Stomach (tissue), 8 donors: ENCODE measurements at regions not wholly inside any gene's neighbourhood (a gene's known extent, or its start where the extent isn't known, plus 50 kb on each side); places are given as distances from the start of the nearest gene placed in this dataset.

ENCODE experiments used
- DNase-seq, 2 donors: peaks; one replicate each; pipeline versions ENCODE4 v3.0.0 to v3.0.0-alpha.2; 2013 to 2019
- H3K27ac ChIP-seq, 5 donors: fragments of 200-600 bp in 4 of 5; sonication (generic) in 4 of 5; one replicate each; pipeline ENCODE4 v1.5.1; 2013 to 2019; ENCODE audit warnings: mild to moderate bottlenecking in 1 of 5, moderate library complexity in 1 of 5
- H3K27me3 ChIP-seq, 3 donors: fragments of 200-600 bp; sonication (generic); one replicate each; pipeline ENCODE4 v1.5.1; 2017 to 2019; ENCODE audit warnings: mixed run types in 1 of 3
- H3K36me3 ChIP-seq, 4 donors: fragments of 200-600 bp; sonication (generic); 1 replicate in 3 of 4; 2 replicates in 1 of 4; pipeline ENCODE4 v1.5.1; 2016 to 2019
- H3K4me1 ChIP-seq, 4 donors: fragments of 200-600 bp; sonication (generic); one replicate each; pipeline ENCODE4 v1.5.1; 2016 to 2019
- H3K4me3 ChIP-seq, 4 donors: fragments of 200-600 bp; sonication (generic) in 3 of 4; one replicate each; pipeline ENCODE4 v1.5.1; 2016 to 2019; ENCODE audit warnings: mild to moderate bottlenecking in 1 of 4
- H3K9me3 ChIP-seq, 4 donors: fragments of 200-600 bp; sonication (generic); one replicate each; pipeline ENCODE4 v1.5.1; 2016 to 2019
- CTCF ChIP-seq, 7 experiments: fragments of 450-650 bp in 4 of 7; fragments of 200-600 bp in 3 of 7; sonication (generic) in 3 of 7; IDR thresholded peaks; one replicate each; pipeline ENCODE4 v1.5.1; 2016 to 2019; ENCODE audit warnings: antibody characterized with exemption in 7 of 7, control low read depth in 2 of 7, mild to moderate bottlenecking in 1 of 7
- EP300 ChIP-seq: sonication (generic); formaldehyde crosslinking; IDR thresholded peaks from one replicate; pipeline ENCODE4 v1.6.1; 2017; ENCODE audit warnings: antibody characterized with exemption
- POLR2A ChIP-seq, 4 donors: fragments of 450-650 bp; IDR thresholded peaks; one replicate each; pipeline ENCODE4 v1.6.1; 2016; ENCODE audit warnings: antibody characterized with exemption in 4 of 4, control low read depth in 2 of 4, mild to moderate bottlenecking in 1 of 4, moderate library complexity in 1 of 4
- POLR2AphosphoS5 ChIP-seq, 3 donors: sonication (generic); formaldehyde crosslinking; IDR thresholded peaks; one replicate each; pipeline ENCODE4 v1.6.1; 2016; ENCODE audit warnings: antibody characterized with exemption in 3 of 3
- WGBS, 5 donors: extraction: QIAGEN DNeasy Blood & Tissue Kit in 3 of 5; methylation state at CpG; one replicate each; pipeline versions ENCODE4 v1.1.5 to v1.1.7; 2013 to 2018; 5-methylcytosine and 5-hydroxymethylcytosine counted together
- intact Hi-C: fragments of 100-400 bp; cut with DNase I; formaldehyde crosslinking; loops from one replicate; pipeline ENCODE4 v1.15.1; 2023; ENCODE audit warnings: low total_unique reads
- donor health status: healthy with polysubstance abuse.
- donor health status: Bipolar disorder and iron deficiency.
- donor health status: healthy.

- TF ChIP-seq POLR2AphosphoS5 (IDR thresholded peaks at IDR 0.05), result no peak
- 69 to 81% (median 74%) methylated on average over 13 of the region's 13 CpGs for WGBS, 5 donors
- no peak overlapping the region for H3K4me3 ChIP-seq
- no peaks in the 10 kb centered on the region for H3K36me3 ChIP-seq
- H3K4me1 ChIP-seq, result no peaks in the 10 kb centered on the region
- peaks cover 0 to 11% (median 8%) of the 10 kb centered on the region in 4 donors for H3K9me3 ChIP-seq
- intact Hi-C loops, result no loop called here
- peaks cover 5 to 96% (median 50%) of the 10 kb centered on the region in 3 donors for H3K27me3 ChIP-seq
- no peak overlapping the region for H3K27ac ChIP-seq
- no peak for DNase-seq
Measured at GRCh38 chr5:176732306-176732705, 78.1 kb upstream of the UNC5A start.

GRCh38 chr5:176732736-176733405, 77.5 kb upstream of the UNC5A start:
- DNase-seq, result no peak
- Histone ChIP-seq H3K4me3 (no peak overlapping the region), H3K27ac (no peak overlapping the region), H3K36me3 (no peaks in the 10 kb centered on the region), H3K9me3 (peaks cover 0 to 11% (median 8%) of the 10 kb centered on the region in 4 donors), H3K27me3 (peaks cover 5 to 96% (median 48%) of the 10 kb centered on the region in 3 donors), H3K4me1 (no peaks in the 10 kb centered on the region)
- intact Hi-C loops, result no loop called here
- TF ChIP-seq EP300 (no peak), POLR2AphosphoS5 (IDR thresholded peaks at IDR 0.05) (no peak)
- 74 to 83% (median 78%) methylated on average over 20 to 21 of the region's 21 CpGs for WGBS, 5 donors

GRCh38 chr5:176733406-176734262, 76.7 kb upstream of the UNC5A start:
- WGBS, 5 donors, result 55 to 69% (median 65%) methylated on average over 29 to 32 of the region's 32 CpGs
- H3K9me3 ChIP-seq, result peaks cover 0 to 11% (median 8%) of the 10 kb centered on the region in 4 donors
- H3K36me3 ChIP-seq, result no peaks in the 10 kb centered on the region
- no peak overlapping the region for H3K27ac ChIP-seq
- TF ChIP-seq POLR2A (IDR thresholded peaks at IDR 0.05) (no peak), CTCF (IDR thresholded peaks at IDR 0.05) (no peak), POLR2AphosphoS5 (IDR thresholded peaks at IDR 0.05) (no peak), EP300 (no peak)
- no peak for DNase-seq
- H3K27me3 ChIP-seq, result peaks cover 5 to 96% (median 47%) of the 10 kb centered on the region in 3 donors
- H3K4me1 ChIP-seq, result no peaks in the 10 kb centered on the region
- intact Hi-C loops, result no loop called here
- no peak overlapping the region for H3K4me3 ChIP-seq

GRCh38 chr5:176734756-176735342, 75.5 kb upstream of the UNC5A start:
- H3K36me3 ChIP-seq, result no peaks in the 10 kb centered on the region
- H3K9me3 ChIP-seq, result peaks cover 0 to 11% (median 8%) of the 10 kb centered on the region in 4 donors
- H3K27ac ChIP-seq, result no peak overlapping the region
- TF ChIP-seq EP300 (no peak), POLR2A (IDR thresholded peaks at IDR 0.05) (no peak), CTCF (IDR thresholded peaks at IDR 0.05) (no peak), POLR2AphosphoS5 (IDR thresholded peaks at IDR 0.05) (no peak)
- H3K4me1 ChIP-seq, result no peaks in the 10 kb centered on the region
- H3K4me3 ChIP-seq, result no peak overlapping the region
- intact Hi-C loops, result no loop called here
- no peak for DNase-seq
- WGBS, 5 donors, result 93 to 94% (median 94%) methylated on average over 12 of the region's 12 CpGs
- H3K27me3 ChIP-seq, result peaks cover 5 to 96% (median 52%) of the 10 kb centered on the region in 3 donors
